ENCODE measurements at regions not wholly inside any gene's neighbourhood (a gene's known extent, or its start where the extent isn't known, plus 50 kb on each side); places are given as distances from the start of the nearest gene placed in this dataset.

GRCh38 chr12:115776399-115776798 lies 501.1 kb downstream of the MED13L start:
- no peak for TF ChIP-seq CTCF (IDR thresholded peaks at IDR 0.05)
- no peak for TF ChIP-seq POLR2A (IDR thresholded peaks at IDR 0.05)
